T-helper 1 cell treated with Interleukin-12 subunit alpha and Interleukin-12 subunit beta and Interleukin-4 antibody, amounts not matched to agents 30 μg/mL and 1 μg/mL, for 36 hours (primary cell): ENCODE measurements at regions not wholly inside any gene's neighbourhood (a gene's known extent, or its start where the extent isn't known, plus 50 kb on each side); places are given as distances from the start of the nearest gene placed in this dataset.

Experiments
- H3K27ac Mint-ChIP-seq: one replicate; pipeline ENCODE4 v1.8.0; 2021; ENCODE audit warnings: mild to moderate bottlenecking, mixed read lengths
- H3K27me3 Mint-ChIP-seq: one replicate; pipeline ENCODE4 v1.8.0; 2021; ENCODE audit warnings: low read depth, mixed read lengths
- H3K36me3 Mint-ChIP-seq: one replicate; pipeline ENCODE4 v1.8.0; 2021; ENCODE audit warnings: low read depth, mixed read lengths
- H3K4me1 Mint-ChIP-seq: one replicate; pipeline ENCODE4 v1.8.0; 2021; ENCODE audit warnings: low read depth, mixed read lengths
- H3K4me3 Mint-ChIP-seq: one replicate; pipeline ENCODE4 v1.8.0; 2021; ENCODE audit warnings: mild to moderate bottlenecking, moderate library complexity, mixed read lengths
- H3K9me3 Mint-ChIP-seq: one replicate; pipeline ENCODE4 v1.8.0; 2021; ENCODE audit warnings: mixed read lengths

GRCh38 chr10:4263601-4263921 is 478.6 kb upstream of the KLF6 start:
- Mint-ChIP-seq H3K4me1 (no peaks in the 10 kb centered on the region), H3K27ac (no peak overlapping the region), H3K4me3 (no peak overlapping the region), H3K9me3 (no peaks in the 10 kb centered on the region), H3K36me3 (no peaks in the 10 kb centered on the region), H3K27me3 (peaks cover 8% of the 10 kb centered on the region)

- Mint-ChIP-seq H3K4me3 (no peak overlapping the region), H3K27ac (no peak overlapping the region), H3K4me1 (no peaks in the 10 kb centered on the region), H3K27me3 (peaks cover 7% of the 10 kb centered on the region), H3K9me3 (no peaks in the 10 kb centered on the region), H3K36me3 (no peaks in the 10 kb centered on the region)
These were observed 478.0 kb upstream of the KLF6 start for GRCh38 chr10:4262870-4263600.

- no peaks in the 10 kb centered on the region for H3K36me3 Mint-ChIP-seq
- H3K9me3 Mint-ChIP-seq, result no peaks in the 10 kb centered on the region
- H3K27me3 Mint-ChIP-seq, result peaks cover 7% of the 10 kb centered on the region
- H3K4me1 Mint-ChIP-seq, result no peaks in the 10 kb centered on the region
- no peak overlapping the region for H3K4me3 Mint-ChIP-seq
- H3K27ac Mint-ChIP-seq, result no peak overlapping the region
These were observed 477.4 kb upstream of the KLF6 start for GRCh38 chr10:4262449-4262848.

GRCh38 chr10:4260483-4261124 is 475.6 kb upstream of the KLF6 start:
- Mint-ChIP-seq H3K36me3 (no peaks in the 10 kb centered on the region), H3K4me3 (no peak overlapping the region), H3K9me3 (no peaks in the 10 kb centered on the region), H3K27ac (no peak overlapping the region), H3K4me1 (no peaks in the 10 kb centered on the region), H3K27me3 (peaks cover 4% of the 10 kb centered on the region)

- no peaks in the 10 kb centered on the region for H3K9me3 Mint-ChIP-seq
- no peaks in the 10 kb centered on the region for H3K4me1 Mint-ChIP-seq
- peaks cover 4% of the 10 kb centered on the region for H3K27me3 Mint-ChIP-seq
- H3K4me3 Mint-ChIP-seq, result no peak overlapping the region
- no peak overlapping the region for H3K27ac Mint-ChIP-seq
- H3K36me3 Mint-ChIP-seq, result no peaks in the 10 kb centered on the region
These were observed 473.0 kb upstream of the KLF6 start for GRCh38 chr10:4257939-4258465.

GRCh38 chr10:4256971-4257370 is 472.0 kb upstream of the KLF6 start:
- H3K4me3 Mint-ChIP-seq, result no peak overlapping the region
- no peaks in the 10 kb centered on the region for H3K4me1 Mint-ChIP-seq
- peaks cover 4% of the 10 kb centered on the region for H3K27me3 Mint-ChIP-seq
- H3K9me3 Mint-ChIP-seq, result no peaks in the 10 kb centered on the region
- no peaks in the 10 kb centered on the region for H3K36me3 Mint-ChIP-seq
- no peak overlapping the region for H3K27ac Mint-ChIP-seq

GRCh38 chr10:4255751-4256150 is 470.7 kb upstream of the KLF6 start:
- peaks cover 4% of the 10 kb centered on the region for H3K27me3 Mint-ChIP-seq
- no peaks in the 10 kb centered on the region for H3K9me3 Mint-ChIP-seq
- no peak overlapping the region for H3K4me3 Mint-ChIP-seq
- H3K36me3 Mint-ChIP-seq, result no peaks in the 10 kb centered on the region
- H3K4me1 Mint-ChIP-seq, result no peaks in the 10 kb centered on the region
- H3K27ac Mint-ChIP-seq, result no peak overlapping the region

GRCh38 chr10:4254101-4254994 is 469.3 kb upstream of the KLF6 start:
- peaks cover 8% of the 10 kb centered on the region for H3K4me1 Mint-ChIP-seq
- no peak overlapping the region for H3K4me3 Mint-ChIP-seq
- H3K9me3 Mint-ChIP-seq, result no peaks in the 10 kb centered on the region
- peaks cover 4% of the 10 kb centered on the region for H3K27me3 Mint-ChIP-seq
- H3K27ac Mint-ChIP-seq, result no peak overlapping the region
- no peaks in the 10 kb centered on the region for H3K36me3 Mint-ChIP-seq

GRCh38 chr10:4252701-4253100 is 467.7 kb upstream of the KLF6 start:
- no peaks in the 10 kb centered on the region for H3K27me3 Mint-ChIP-seq
- no peak overlapping the region for H3K4me3 Mint-ChIP-seq
- H3K9me3 Mint-ChIP-seq, result no peaks in the 10 kb centered on the region
- no peak overlapping the region for H3K27ac Mint-ChIP-seq
- no peaks in the 10 kb centered on the region for H3K36me3 Mint-ChIP-seq
- H3K4me1 Mint-ChIP-seq, result peaks cover 8% of the 10 kb centered on the region

GRCh38 chr10:4250587-4250887 is 465.5 kb upstream of the KLF6 start:
- Mint-ChIP-seq H3K4me1 (peaks cover 19% of the 10 kb centered on the region), H3K4me3 (no peak overlapping the region)

GRCh38 chr10:4249841-4250586 is 465.0 kb upstream of the KLF6 start:
- Mint-ChIP-seq H3K4me3 (no peak overlapping the region), H3K27me3 (no peaks in the 10 kb centered on the region), H3K4me1 (peaks cover 20% of the 10 kb centered on the region), H3K9me3 (no peaks in the 10 kb centered on the region), H3K27ac (no peak overlapping the region), H3K36me3 (peaks cover 1% of the 10 kb centered on the region)

More at GRCh38 chr10:4250587-4250887, 465.5 kb upstream of the KLF6 start:
- H3K36me3 Mint-ChIP-seq, result no peaks in the 10 kb centered on the region
- H3K27ac Mint-ChIP-seq, result no peak overlapping the region
- no peaks in the 10 kb centered on the region for H3K27me3 Mint-ChIP-seq
- H3K9me3 Mint-ChIP-seq, result no peaks in the 10 kb centered on the region

- H3K27ac Mint-ChIP-seq, result no peak overlapping the region
- no peak overlapping the region for H3K4me3 Mint-ChIP-seq
- H3K9me3 Mint-ChIP-seq, result no peaks in the 10 kb centered on the region
- no peaks in the 10 kb centered on the region for H3K27me3 Mint-ChIP-seq
- peaks cover 1% of the 10 kb centered on the region for H3K36me3 Mint-ChIP-seq
- peaks cover 31% of the 10 kb centered on the region for H3K4me1 Mint-ChIP-seq
These were observed 462.4 kb upstream of the KLF6 start for GRCh38 chr10:4247379-4247778.

- Mint-ChIP-seq H3K9me3 (no peaks in the 10 kb centered on the region), H3K36me3 (peaks cover 1% of the 10 kb centered on the region), H3K4me3 (no peak overlapping the region), H3K4me1 (peaks cover 31% of the 10 kb centered on the region), H3K27ac (no peak overlapping the region), H3K27me3 (no peaks in the 10 kb centered on the region)
These were observed 461.9 kb upstream of the KLF6 start for GRCh38 chr10:4246881-4247358.

- peaks cover 23% of the 10 kb centered on the region for H3K4me1 Mint-ChIP-seq
- H3K9me3 Mint-ChIP-seq, result no peaks in the 10 kb centered on the region
These were observed 458.6 kb upstream of the KLF6 start for GRCh38 chr10:4243651-4244050.

More at GRCh38 chr10:4243651-4244050, 458.6 kb upstream of the KLF6 start:
- Mint-ChIP-seq H3K36me3 (peaks cover 1% of the 10 kb centered on the region), H3K4me3 (no peak overlapping the region), H3K27me3 (no peaks in the 10 kb centered on the region), H3K27ac (no peak overlapping the region)
